Panc1 (cell line): ENCODE measurements at regions not wholly inside any gene's neighbourhood (a gene's known extent, or its start where the extent isn't known, plus 50 kb on each side); places are given as distances from the start of the nearest gene placed in this dataset.

Experiments used
- ATAC-seq: fragments of 200-7000 bp; cut with Tn5 transposase; 2 replicates; pipeline ENCODE4 v1.9.1; 2020; ENCODE audit warnings: mild to moderate bottlenecking, moderate library complexity
- BruUV-seq: library from RNA; stranded (reverse); fragments of 400-500 nt; replicated peaks from 2 replicates; lab custom pipeline; 2021; lab: Mats Ljungman, UMichigan
- CTCF ChIA-PET: fragments of 300-600 bp; sonication (Branson Sonifier 250); formaldehyde crosslinking; loops from one replicate; lab custom pipeline; 2022; ENCODE audit warnings: antibody characterized with exemption; lab: Charles Lee
- POLR2A ChIA-PET: fragments of 300-600 bp; sonication (Branson Sonifier 250); formaldehyde crosslinking; loops from one replicate; lab custom pipeline; 2022; ENCODE audit warnings: antibody characterized with exemption; lab: Charles Lee
- DNase-seq: peaks from one replicate; pipeline ENCODE4 v3.0.0-alpha.2; 2010; ENCODE audit warnings: low read depth, low spot score
- H3K27ac ChIP-seq: 2 replicates; pipeline ENCODE4 v1.5.1; 2011; ENCODE audit warnings: mild to moderate bottlenecking, low read length, inconsistent platforms
- H3K27me3 ChIP-seq: fragments of 200-500 bp; sonication (Bioruptor generic); 2 replicates; pipeline ENCODE4 v1.6.0; 2014; ENCODE audit warnings: low read length, inconsistent platforms; ENCODE audit not compliant: control insufficient read depth, insufficient read depth
- H3K36me3 ChIP-seq: fragments of 200-500 bp; sonication (Bioruptor generic); 2 replicates; pipeline ENCODE4 v1.5.1; 2014; ENCODE audit warnings: inconsistent platforms, mild to moderate bottlenecking, low read length, moderate library complexity; ENCODE audit not compliant: control insufficient read depth, insufficient read depth
- H3K4me1 ChIP-seq: 2 replicates; pipeline ENCODE4 v1.5.1; 2011; ENCODE audit warnings: inconsistent platforms, mild to moderate bottlenecking, low read length, moderate library complexity; ENCODE audit not compliant: control insufficient read depth, insufficient read depth
- H3K4me3 ChIP-seq, 2 experiments: 2 replicates each; pipeline ENCODE4 v1.5.1; 2011 to 2012; ENCODE audit warnings: low read depth in 2 of 2, low read length in 2 of 2, mild to moderate bottlenecking in 2 of 2, inconsistent platforms in 1 of 2, moderate library complexity in 1 of 2
- H3K9me3 ChIP-seq: fragments of 200-500 bp; sonication (Bioruptor generic); 2 replicates; pipeline ENCODE4 v1.5.1; 2014; ENCODE audit warnings: low read depth, mild to moderate bottlenecking, inconsistent platforms, low read length, moderate library complexity; ENCODE audit not compliant: control insufficient read depth, insufficient read depth
- POLR2AphosphoS5 ChIP-seq: IDR thresholded peaks from 2 replicates; pipeline ENCODE4 v1.6.1; 2012; ENCODE audit warnings: mild to moderate bottlenecking, low read depth, low read length, moderate library complexity
- SIN3A ChIP-seq: IDR thresholded peaks from 2 replicates; pipeline ENCODE4 v1.6.1; 2012; ENCODE audit warnings: low read depth, mild to moderate bottlenecking, low read length, moderate library complexity, borderline replicate concordance; ENCODE audit not compliant: insufficient read depth
- TCF7L2 ChIP-seq: IDR thresholded peaks from 2 replicates; pipeline ENCODE4 v1.6.1; 2011; ENCODE audit warnings: mild to moderate bottlenecking, low read depth, low read length, inconsistent platforms
- in situ Hi-C: cut with HindIII; loops from 2 replicates; pipeline ENCODE4 v1.10.0; 2016; ENCODE audit warnings: low sequenced_read_pairs, low pct_unique_long_range_greater_than_20kb
- intact Hi-C: fragments of 100-400 bp; cut with micrococcal nuclease; formaldehyde crosslinking; loops from one replicate; pipeline ENCODE4 v1.10.0; 2022; ENCODE audit not compliant: unreplicated experiment
- TF ChIP-seq, protein P1 (sequence below): fragments of 450-650 bp; IDR thresholded peaks from 2 replicates; pipeline ENCODE4 v1.5.1; 2017; ENCODE audit warnings: mild to moderate bottlenecking
- TF ChIP-seq, protein P2 (sequence below), 2 experiments: IDR thresholded peaks; 2 replicates each; pipeline ENCODE4 v1.6.1; 2011 to 2012; ENCODE audit warnings: low read depth in 2 of 2, control low read depth in 1 of 2, low read length in 1 of 2, mild to moderate bottlenecking in 1 of 2, moderate library complexity in 1 of 2; ENCODE audit not compliant: insufficient read depth in 1 of 2

DNA sequence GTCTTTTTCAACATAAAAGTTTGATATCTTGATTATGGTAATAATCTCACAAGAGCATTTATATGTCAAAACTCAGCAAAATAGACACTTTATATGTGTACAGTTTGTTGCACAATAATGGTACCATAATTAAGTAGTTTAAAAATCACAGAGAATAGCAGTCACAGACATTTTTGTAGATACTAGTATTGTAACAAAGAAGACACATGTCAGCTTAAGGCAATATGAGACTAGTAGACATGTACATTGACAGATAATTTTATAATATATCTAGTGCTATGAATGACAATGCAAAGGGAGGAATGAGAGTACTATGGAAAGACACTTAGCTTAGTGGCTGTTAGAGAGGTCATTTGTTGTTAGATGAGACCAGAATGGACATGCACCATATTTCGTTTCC is 1490.6 kb upstream of the CDH6 start:
- H3K4me3 ChIP-seq = no peak overlapping the region
- TF ChIP-seq, protein P1, sequence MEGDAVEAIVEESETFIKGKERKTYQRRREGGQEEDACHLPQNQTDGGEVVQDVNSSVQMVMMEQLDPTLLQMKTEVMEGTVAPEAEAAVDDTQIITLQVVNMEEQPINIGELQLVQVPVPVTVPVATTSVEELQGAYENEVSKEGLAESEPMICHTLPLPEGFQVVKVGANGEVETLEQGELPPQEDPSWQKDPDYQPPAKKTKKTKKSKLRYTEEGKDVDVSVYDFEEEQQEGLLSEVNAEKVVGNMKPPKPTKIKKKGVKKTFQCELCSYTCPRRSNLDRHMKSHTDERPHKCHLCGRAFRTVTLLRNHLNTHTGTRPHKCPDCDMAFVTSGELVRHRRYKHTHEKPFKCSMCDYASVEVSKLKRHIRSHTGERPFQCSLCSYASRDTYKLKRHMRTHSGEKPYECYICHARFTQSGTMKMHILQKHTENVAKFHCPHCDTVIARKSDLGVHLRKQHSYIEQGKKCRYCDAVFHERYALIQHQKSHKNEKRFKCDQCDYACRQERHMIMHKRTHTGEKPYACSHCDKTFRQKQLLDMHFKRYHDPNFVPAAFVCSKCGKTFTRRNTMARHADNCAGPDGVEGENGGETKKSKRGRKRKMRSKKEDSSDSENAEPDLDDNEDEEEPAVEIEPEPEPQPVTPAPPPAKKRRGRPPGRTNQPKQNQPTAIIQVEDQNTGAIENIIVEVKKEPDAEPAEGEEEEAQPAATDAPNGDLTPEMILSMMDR = no peak
- TF ChIP-seq SIN3A = no peak
- no peak for TF ChIP-seq TCF7L2
- TF ChIP-seq, protein P2, sequence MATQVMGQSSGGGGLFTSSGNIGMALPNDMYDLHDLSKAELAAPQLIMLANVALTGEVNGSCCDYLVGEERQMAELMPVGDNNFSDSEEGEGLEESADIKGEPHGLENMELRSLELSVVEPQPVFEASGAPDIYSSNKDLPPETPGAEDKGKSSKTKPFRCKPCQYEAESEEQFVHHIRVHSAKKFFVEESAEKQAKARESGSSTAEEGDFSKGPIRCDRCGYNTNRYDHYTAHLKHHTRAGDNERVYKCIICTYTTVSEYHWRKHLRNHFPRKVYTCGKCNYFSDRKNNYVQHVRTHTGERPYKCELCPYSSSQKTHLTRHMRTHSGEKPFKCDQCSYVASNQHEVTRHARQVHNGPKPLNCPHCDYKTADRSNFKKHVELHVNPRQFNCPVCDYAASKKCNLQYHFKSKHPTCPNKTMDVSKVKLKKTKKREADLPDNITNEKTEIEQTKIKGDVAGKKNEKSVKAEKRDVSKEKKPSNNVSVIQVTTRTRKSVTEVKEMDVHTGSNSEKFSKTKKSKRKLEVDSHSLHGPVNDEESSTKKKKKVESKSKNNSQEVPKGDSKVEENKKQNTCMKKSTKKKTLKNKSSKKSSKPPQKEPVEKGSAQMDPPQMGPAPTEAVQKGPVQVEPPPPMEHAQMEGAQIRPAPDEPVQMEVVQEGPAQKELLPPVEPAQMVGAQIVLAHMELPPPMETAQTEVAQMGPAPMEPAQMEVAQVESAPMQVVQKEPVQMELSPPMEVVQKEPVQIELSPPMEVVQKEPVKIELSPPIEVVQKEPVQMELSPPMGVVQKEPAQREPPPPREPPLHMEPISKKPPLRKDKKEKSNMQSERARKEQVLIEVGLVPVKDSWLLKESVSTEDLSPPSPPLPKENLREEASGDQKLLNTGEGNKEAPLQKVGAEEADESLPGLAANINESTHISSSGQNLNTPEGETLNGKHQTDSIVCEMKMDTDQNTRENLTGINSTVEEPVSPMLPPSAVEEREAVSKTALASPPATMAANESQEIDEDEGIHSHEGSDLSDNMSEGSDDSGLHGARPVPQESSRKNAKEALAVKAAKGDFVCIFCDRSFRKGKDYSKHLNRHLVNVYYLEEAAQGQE (IDR thresholded peaks at IDR 0.05; ENCODE audit: insufficient read depth in 1 of 2, low read depth in 2 of 2, low read length in 1 of 2) = no peak
- TF ChIP-seq POLR2AphosphoS5 = no peak
- ATAC-seq (no peak), DNase-seq (no peak)
- no peaks in the 10 kb centered on the region for H3K9me3 ChIP-seq
- no peaks in the 10 kb centered on the region for H3K4me1 ChIP-seq
- H3K27ac ChIP-seq = no peak overlapping the region
- no peaks in the 10 kb centered on the region for H3K36me3 ChIP-seq
- no peaks in the 10 kb centered on the region for H3K27me3 ChIP-seq
- intact Hi-C loops = no loop called here
- in situ Hi-C loops = no loop called here
- no TSS peak for BruUV-seq
- CTCF ChIA-PET = no interaction called here
- POLR2A ChIA-PET = no interaction called here

DNA sequence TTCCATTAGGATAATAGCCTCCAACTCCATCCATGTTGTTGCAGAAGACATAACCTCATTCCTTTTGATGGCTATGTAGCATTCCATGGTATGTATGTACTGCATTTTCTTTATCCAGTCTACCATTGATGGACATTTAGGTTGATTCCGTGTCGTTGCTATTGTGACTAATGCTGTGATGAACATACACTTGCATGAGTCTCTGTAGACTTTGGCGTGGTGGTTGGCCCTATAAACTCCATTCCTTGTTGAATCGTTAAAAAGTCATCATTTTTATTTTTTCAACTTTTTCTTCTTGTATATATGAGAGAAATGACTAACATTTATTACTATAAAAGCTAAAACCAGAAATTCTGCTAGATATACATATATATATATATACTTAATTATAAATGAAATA is 1491.9 kb upstream of the CDH6 start:
- intact Hi-C loops = no loop called here
- Histone ChIP-seq H3K4me1 (no peaks in the 10 kb centered on the region), H3K27me3 (no peaks in the 10 kb centered on the region), H3K9me3 (no peaks in the 10 kb centered on the region), H3K36me3 (no peaks in the 10 kb centered on the region), H3K27ac (no peak overlapping the region), H3K4me3 (no peak overlapping the region)
- in situ Hi-C loops = no loop called here
- no TSS peak for BruUV-seq
- TF ChIP-seq, protein P1 = no peak
- TF ChIP-seq POLR2AphosphoS5 (no peak), SIN3A (no peak), TCF7L2 (no peak)
- TF ChIP-seq, protein P2 (IDR thresholded peaks at IDR 0.05; ENCODE audit: insufficient read depth in 1 of 2, low read depth in 2 of 2, low read length in 1 of 2) = no peak
- ChIA-PET CTCF (no interaction called here), POLR2A (no interaction called here)
- no peak for DNase-seq
- no peak for ATAC-seq
